HG02973 (cell line): ENCODE measurements at regions not wholly inside any gene's neighbourhood (a gene's known extent, or its start where the extent isn't known, plus 50 kb on each side); places are given as distances from the start of the nearest gene placed in this dataset.

Source experiments
- ATAC-seq: cut with Tn5 transposase; IDR thresholded peaks from one replicate; pipeline ENCODE4 v1.9.1; 2021; ENCODE audit warnings: moderate library complexity; ENCODE audit not compliant: unreplicated experiment

DNA sequence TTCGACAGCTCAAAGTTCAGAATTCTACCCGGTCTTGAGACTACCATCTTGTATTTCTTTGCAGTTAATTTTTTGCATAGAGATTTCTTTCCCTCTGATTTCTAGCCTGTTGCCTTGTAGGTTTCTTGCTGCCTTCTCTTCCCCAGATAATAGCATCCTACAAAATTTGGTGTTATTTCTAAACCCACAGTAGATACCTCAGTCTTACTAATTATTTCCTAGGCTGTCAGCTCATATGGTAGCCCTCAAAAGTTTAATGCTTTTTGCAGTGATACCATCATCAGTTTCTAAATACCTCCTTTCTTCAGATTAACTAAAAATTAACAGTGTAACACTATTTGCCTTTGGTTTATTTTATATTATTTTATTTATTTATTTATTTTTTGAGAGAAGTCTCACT lies 61.9 kb upstream of the TMPO start:
- ATAC-seq, result no peak

- no peak for ATAC-seq
These were observed 59.3 kb upstream of the TMPO start for GRCh38 chr12:98456041-98456440.

- peak; percentile 76 for ATAC-seq
These were observed 58.5 kb upstream of the TMPO start for GRCh38 chr12:98456576-98457573.

DNA sequence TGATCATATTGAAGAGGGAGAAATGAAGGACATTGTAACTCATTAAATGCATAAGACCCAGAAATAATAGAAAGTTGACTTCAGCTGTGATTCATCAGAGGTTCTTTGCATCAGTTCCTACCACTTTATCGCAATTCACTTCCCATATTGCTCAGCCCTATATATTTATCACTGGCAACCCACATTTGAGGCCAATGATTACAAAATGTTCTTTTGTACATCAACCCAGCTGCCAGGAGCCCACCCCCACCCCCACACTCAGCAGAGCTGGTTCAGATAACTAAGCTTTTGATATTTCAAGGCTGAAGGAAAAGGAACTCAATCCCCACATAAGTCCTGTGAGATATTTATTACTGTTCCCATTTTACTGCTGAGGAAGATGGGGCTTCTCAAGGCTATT lies 51.2 kb upstream of the TMPO start:
- ATAC-seq, result no peak

- ATAC-seq, result no peak
These were observed 49.9 kb upstream of the TMPO start for GRCh38 chr12:98465505-98465904.
